HepG2 (cell line): ENCODE measurements at regions not wholly inside any gene's neighbourhood (a gene's known extent, or its start where the extent isn't known, plus 50 kb on each side); places are given as distances from the start of the nearest gene placed in this dataset.

Experiments used
- EED ChIP-seq: sonication (generic); formaldehyde crosslinking; IDR thresholded peaks from 2 replicates; pipeline ENCODE4 v1.5.0; 2020; ENCODE audit warnings: mild to moderate bottlenecking, missing genetic modification reagents
- ELF4 ChIP-seq: sonication (generic); formaldehyde crosslinking; IDR thresholded peaks from 2 replicates; pipeline ENCODE4 v1.5.0; 2020; ENCODE audit warnings: missing genetic modification reagents, mild to moderate bottlenecking, moderate library complexity, borderline replicate concordance
- EP300 ChIP-seq, 3 experiments: sonication (generic) in 1 of 3; formaldehyde crosslinking in 1 of 3; IDR thresholded peaks; 2 replicates each; pipeline versions ENCODE4 v1.5.1 to v1.6.1; 2011 to 2020; ENCODE audit warnings: low read depth in 2 of 3, low read length in 2 of 3, borderline replicate concordance in 1 of 3, improper control_type of control experiment in 1 of 3, mild to moderate bottlenecking in 1 of 3, missing genetic modification reagents in 1 of 3, moderate library complexity in 1 of 3
- EZH2 ChIP-seq: conservative IDR thresholded peaks from 2 replicates; pipeline ENCODE4 v1.6.1; 2012; ENCODE audit warnings: mild to moderate bottlenecking, low read depth, low read length, moderate library complexity
- FOXP4 ChIP-seq: sonication (generic); formaldehyde crosslinking; IDR thresholded peaks from 2 replicates; pipeline ENCODE4 v1.4.0; 2020; ENCODE audit warnings: missing genetic modification reagents
- JUN ChIP-seq: sonication (generic); formaldehyde crosslinking; IDR thresholded peaks from 2 replicates; pipeline ENCODE4 v1.4.0; 2020; ENCODE audit warnings: mild to moderate bottlenecking, missing genetic modification reagents
- MYC ChIP-seq: sonication (generic); formaldehyde crosslinking; IDR thresholded peaks from 2 replicates; pipeline ENCODE4 v1.9.0; 2021; ENCODE audit warnings: missing genetic modification reagents, borderline replicate concordance
- POLR2A ChIP-seq, 2 experiments: IDR thresholded peaks; 2 replicates each; pipeline ENCODE4 v1.6.1; 2011; ENCODE audit warnings: low read depth in 2 of 2, low read length in 2 of 2, mild to moderate bottlenecking in 1 of 2, moderate library complexity in 1 of 2; ENCODE audit not compliant: insufficient read depth in 1 of 2
- SALL2 ChIP-seq: sonication (generic); formaldehyde crosslinking; IDR thresholded peaks from 2 replicates; pipeline ENCODE4 v1.8.1; 2023; ENCODE audit warnings: mild to moderate bottlenecking, missing genetic modification reagents, inconsistent platforms
- SRF ChIP-seq: IDR thresholded peaks from 2 replicates; pipeline ENCODE4 v1.6.1; 2011; ENCODE audit warnings: mild to moderate bottlenecking, low read depth, low read length, moderate library complexity
- SUZ12 ChIP-seq: fragments of 150-350 bp; IDR thresholded peaks from 2 replicates; pipeline ENCODE4 v1.6.1; 2014; ENCODE audit warnings: low read depth, low read length
- ZNF512B ChIP-seq: sonication (generic); formaldehyde crosslinking; IDR thresholded peaks from 2 replicates; pipeline ENCODE4 v1.5.1; 2020; ENCODE audit warnings: missing genetic modification reagents, mild to moderate bottlenecking, borderline replicate concordance
- ZSCAN25 ChIP-seq: sonication (generic); formaldehyde crosslinking; IDR thresholded peaks from 2 replicates; pipeline ENCODE4 v1.8.0; 2022; ENCODE audit warnings: mild to moderate bottlenecking, missing genetic modification reagents
- TF ChIP-seq, protein P1 (sequence below), 2 experiments: sonication (generic) in 1 of 2; formaldehyde crosslinking in 1 of 2; IDR thresholded peaks; 2 replicates each; pipeline versions ENCODE4 v1.5.1 to v1.6.1; 2011 to 2020; ENCODE audit warnings: borderline replicate concordance in 1 of 2, low read depth in 1 of 2, low read length in 1 of 2, mild to moderate bottlenecking in 1 of 2, missing genetic modification reagents in 1 of 2, moderate library complexity in 1 of 2

- TF ChIP-seq POLR2A (IDR thresholded peaks at IDR 0.05; ENCODE audit: insufficient read depth in 1 of 2, low read depth in 2 of 2, low read length in 2 of 2) = no peak
- TF ChIP-seq EED (CRISPR knock-in tag) = no peak
- TF ChIP-seq SALL2 (CRISPR knock-in tag) = no peak
- no peak for TF ChIP-seq JUN (CRISPR knock-in tag)
- TF ChIP-seq, protein P1, sequence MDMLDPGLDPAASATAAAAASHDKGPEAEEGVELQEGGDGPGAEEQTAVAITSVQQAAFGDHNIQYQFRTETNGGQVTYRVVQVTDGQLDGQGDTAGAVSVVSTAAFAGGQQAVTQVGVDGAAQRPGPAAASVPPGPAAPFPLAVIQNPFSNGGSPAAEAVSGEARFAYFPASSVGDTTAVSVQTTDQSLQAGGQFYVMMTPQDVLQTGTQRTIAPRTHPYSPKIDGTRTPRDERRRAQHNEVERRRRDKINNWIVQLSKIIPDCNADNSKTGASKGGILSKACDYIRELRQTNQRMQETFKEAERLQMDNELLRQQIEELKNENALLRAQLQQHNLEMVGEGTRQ (IDR thresholded peaks at IDR 0.05; ENCODE audit: low read depth, low read length) = no peak
- TF ChIP-seq, protein P1 (CRISPR knock-in tag; IDR thresholded peaks at IDR 0.05; ENCODE audit: borderline replicate concordance) = no peak
- no peak for TF ChIP-seq EZH2
- no peak for TF ChIP-seq SRF
- TF ChIP-seq FOXP4 (CRISPR knock-in tag) = no peak
- no peak for TF ChIP-seq EP300 (IDR thresholded peaks at IDR 0.05; ENCODE audit: low read depth in 2 of 2, low read length in 2 of 2)
- no peak for TF ChIP-seq EP300 (CRISPR knock-in tag; IDR thresholded peaks at IDR 0.05; ENCODE audit: borderline replicate concordance)
- TF ChIP-seq ZSCAN25 (CRISPR knock-in tag) = no peak
- no peak for TF ChIP-seq ELF4 (CRISPR knock-in tag)
- no peak for TF ChIP-seq ZNF512B
- no peak for TF ChIP-seq SUZ12
- no peak for TF ChIP-seq MYC (CRISPR knock-in tag)
These were observed 570.1 kb upstream of the SYT4 start for GRCh38 chr18:43847164-43848091.
